NCI-H82 (cell line): ENCODE measurements at regions not wholly inside any gene's neighbourhood (a gene's known extent, or its start where the extent isn't known, plus 50 kb on each side); places are given as distances from the start of the nearest gene placed in this dataset.

ENCODE experiments used
- DNase-seq: peaks from one replicate; lab custom pipeline; 2025; lab: John Stamatoyannopoulos, UW

DNA sequence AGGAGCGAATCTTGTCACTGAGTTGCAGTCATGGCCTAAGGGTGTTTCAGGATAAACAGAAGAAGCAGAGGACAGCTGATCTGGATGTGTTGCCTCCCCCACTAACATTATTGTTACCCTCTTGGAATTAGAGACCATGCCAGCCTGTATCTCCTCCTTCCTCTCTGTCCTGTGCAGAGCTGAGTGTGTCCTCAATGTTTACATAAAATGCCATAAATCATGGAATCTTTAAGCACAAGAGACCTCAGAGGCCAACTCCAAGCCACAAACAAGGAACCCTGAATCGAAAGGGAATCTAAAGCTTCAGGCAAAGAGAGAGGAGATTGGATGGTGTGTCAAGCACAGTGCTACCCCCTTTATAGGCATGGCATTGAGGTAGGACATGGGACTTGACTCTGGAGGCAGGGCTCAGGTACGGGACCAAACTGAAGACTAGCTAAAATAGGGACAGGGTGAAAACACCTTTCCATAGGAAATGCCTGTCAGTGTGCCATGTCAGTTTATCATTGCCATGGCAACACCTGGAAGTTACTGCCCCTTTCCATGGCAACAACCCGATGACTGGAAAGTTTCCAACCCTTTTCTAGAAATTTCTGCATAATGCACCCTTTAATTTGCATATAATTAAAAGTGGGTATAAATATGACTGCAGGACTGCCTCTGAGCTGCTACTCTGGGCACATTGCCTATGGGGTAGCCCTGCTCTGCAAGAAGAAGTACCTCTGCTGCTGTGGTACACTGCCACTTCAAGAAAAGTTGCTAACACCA lies 489.7 kb downstream of the MIAT start:
- DNase-seq, result no peak

DNA sequence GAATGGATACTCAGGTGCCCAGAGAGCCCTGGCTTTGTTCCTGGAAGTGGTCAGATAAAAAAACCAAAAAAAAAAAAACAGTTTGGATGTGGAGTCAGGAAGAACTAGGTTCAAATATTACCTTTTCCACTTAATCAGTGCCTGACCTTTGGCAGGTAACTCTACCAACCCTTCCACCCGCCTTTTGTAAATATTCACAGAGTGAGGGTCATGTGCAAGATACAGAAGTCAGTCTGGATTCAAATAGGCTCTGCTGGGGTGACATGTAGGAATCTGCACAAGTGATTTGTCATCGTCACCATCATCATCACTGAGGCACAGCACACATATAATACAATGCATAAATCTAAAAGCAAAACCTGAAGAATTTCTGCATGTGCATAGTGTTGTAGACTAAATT lies 490.7 kb downstream of the MIAT start:
- no peak for DNase-seq

DNA sequence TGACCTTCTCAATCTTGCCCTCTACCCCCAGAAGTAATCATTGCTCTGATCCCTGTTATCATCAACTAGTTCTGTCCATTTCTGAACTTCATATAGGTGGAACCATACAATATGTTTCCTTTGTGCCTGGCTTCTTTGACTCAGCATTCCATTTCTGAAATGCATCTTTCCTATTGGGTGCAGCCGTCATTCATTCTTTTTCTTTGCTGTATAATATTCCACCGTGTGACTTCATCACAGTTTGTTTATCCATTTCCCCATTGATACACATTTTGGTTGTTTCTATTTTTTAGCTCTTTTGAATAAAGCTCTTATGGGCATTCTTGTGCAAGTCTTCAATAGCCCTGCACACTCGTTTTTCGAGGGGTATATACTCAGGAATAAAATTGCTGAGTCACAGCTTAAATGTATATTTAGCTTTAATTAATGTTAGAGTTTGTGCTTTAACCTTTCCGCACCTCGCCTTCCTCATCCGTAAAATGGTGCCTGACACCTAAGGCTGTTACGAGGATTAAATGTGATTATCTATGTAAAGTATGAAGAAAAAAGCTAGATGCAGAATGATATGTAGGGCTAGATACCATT lies 491.6 kb downstream of the MIAT start:
- no peak for DNase-seq

DNA sequence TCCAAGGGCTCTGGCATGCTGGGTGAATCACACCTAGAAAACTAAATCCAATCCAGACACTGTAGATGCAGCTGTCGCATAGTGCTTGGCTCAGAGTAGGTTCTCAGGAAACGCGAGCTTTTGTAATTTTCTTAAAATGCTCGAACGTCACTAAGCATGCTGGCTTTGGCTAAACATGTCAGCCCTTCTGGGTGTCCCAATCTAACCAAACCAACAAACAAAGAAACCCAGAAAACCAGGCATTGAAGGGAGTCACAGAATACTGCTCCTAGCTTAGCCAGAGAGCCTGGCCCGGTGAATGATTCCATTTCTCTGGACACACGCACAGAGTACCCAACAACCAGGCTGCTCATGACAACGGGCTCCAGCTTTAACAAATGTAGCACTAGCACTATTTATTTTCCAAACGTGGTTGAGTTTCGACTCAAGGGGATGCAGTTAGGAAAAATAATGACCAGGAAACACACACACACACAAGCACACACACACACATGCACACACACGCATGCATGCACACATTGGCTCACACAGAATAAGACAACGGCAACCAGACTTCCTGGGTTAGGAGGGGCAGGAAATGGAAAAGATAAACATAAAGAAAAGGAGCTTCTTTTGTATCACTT lies 492.6 kb downstream of the MIAT start:
- DNase-seq, result no peak

DNA sequence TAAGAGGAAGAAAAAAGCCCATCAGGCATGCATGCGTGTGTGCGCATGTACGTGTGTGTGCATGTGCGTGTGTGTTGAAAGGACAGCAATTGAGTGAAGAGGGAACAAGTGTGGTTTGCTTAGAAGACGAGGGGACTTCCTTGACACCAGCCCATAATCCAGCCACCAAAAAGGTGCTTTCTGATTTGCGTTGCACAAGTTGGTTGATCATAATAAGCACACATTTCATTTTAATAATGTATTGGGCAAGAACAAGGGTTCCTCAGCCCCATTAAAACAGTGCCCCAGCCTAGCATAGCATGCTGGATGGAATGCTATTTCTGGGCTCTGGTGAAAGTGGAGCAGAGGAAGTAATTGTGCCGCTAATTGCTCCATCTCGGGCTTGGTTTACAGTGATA lies 493.2 kb downstream of the MIAT start:
- no peak for DNase-seq

DNA sequence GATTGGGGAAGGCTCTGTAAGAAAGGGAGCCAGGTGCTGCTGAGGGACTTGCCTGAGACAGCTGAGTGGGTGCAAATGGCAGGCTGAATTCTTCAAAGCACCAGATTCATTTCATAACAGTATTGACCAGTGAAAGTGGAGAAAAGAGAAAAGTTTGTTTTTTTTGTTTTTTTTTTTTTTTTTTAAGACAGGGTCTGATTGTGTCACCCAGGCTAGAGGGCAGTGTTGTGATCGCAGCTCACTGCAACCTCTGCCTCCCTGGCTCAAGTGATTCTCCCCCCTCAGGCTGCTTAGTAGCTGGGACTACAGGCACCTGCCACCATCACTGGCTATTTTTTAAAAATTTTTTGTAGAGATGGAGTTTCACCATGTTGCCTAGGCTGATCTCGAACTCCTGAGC lies 494.0 kb downstream of the MIAT start:
- no peak for DNase-seq

DNA sequence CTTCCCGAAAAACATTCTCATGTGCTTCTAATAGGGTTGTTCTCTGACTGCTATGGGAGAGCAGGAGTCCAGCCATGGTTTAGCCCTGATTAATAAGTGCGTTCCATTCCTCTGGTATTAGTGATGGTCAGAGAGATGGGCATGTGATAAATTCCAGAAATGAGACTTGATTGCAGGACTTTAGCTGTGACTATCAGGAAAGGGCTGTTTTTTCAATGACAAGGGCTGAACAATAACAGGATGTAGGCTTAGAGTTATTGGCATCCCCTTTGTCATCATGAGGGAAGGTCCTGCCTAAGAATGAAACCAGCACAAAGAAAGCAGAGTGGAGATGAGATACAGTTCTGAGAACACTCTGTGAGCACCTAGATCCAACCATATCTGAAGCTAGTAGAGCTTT lies 494.6 kb downstream of the MIAT start:
- no peak for DNase-seq

DNA sequence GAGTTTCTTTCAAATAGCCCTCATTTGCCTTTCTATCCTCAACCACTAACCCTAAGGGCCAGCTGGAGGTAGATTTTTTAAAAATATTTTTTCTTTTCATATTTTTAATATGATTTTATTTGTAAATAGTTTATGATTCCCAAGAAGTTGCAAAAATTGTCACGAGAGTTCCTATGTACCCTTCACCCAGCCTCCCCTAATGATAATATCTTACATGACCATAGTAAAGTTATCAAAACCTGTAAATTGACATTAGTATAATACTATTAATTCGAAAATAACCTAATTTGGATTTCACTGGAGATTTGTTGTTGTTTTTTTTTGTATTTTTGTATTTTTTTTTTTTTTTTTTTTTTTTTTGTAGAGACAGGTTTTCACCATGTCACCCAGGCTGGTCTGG lies 495.5 kb downstream of the MIAT start:
- no peak for DNase-seq

DNA sequence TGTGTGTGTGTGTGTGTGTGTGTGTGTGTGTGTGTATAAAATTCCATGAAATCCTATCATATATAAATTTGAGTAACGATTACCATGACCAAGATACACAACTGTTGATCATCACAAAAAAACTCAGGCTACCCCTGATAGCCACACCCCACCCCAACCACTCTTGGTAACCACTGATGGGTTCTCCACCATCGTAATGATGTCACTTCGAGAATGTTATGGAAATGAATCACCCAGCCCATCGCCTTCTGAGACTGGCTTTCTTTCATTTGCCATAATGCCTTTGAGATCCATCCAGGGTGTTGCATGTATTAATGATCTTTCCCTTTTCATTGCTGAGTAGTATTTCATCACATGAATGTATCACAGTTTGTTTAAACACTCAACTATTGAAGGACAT lies 496.0 kb downstream of the MIAT start:
- DNase-seq, result no peak

DNA sequence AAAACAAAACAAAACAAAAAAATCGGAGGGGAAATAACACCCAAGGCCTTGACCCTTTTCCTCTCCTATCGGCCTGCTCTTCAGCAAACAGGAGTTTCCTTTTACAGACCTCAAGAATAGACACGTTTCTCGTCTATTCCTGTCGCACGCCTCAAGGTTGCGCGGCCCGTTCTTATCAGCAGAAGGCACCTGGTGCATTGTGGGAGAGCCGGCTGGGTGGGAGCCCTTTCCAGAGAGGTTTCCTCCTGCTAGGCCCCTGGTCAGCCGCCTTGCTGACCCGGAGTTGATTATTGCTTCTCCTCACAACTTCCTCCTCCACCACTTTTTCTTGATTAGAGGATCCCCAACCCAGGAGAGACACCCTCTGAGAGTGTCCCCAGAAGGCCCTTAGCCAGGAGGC lies 497.3 kb downstream of the MIAT start:
- no peak for DNase-seq

DNA sequence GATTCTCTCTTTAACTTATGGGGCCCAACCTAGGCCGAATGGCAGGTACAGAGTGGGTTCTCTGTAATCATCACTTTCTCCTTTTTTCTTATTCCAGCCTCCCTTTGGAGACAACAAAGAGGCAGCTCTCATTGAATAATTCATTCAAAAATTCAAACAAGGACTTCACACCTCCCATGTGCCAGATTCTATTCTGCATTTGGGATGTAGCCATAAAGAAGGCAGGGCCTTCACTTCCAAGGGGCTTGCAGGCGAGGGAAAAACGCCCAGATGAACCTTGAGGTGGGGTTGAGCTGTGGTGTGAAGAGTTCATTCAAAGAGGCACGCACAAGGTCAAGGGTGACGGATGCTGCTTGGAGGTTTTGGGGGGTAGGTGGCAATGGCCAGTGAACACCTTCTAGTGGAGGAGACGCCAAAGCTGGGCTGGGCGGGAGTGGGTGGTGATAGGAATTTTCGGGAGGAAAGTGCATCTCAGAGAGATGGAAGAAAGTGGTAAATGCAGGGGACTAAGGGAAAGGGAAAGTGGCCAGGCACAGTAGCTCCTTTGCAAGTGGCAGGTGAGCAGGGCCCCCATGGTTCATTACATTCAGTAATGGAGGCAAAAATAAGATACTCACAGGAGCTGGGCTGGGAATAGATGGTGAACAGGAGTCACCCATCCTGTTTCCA lies 499.6 kb downstream of the MIAT start:
- no peak for DNase-seq

DNA sequence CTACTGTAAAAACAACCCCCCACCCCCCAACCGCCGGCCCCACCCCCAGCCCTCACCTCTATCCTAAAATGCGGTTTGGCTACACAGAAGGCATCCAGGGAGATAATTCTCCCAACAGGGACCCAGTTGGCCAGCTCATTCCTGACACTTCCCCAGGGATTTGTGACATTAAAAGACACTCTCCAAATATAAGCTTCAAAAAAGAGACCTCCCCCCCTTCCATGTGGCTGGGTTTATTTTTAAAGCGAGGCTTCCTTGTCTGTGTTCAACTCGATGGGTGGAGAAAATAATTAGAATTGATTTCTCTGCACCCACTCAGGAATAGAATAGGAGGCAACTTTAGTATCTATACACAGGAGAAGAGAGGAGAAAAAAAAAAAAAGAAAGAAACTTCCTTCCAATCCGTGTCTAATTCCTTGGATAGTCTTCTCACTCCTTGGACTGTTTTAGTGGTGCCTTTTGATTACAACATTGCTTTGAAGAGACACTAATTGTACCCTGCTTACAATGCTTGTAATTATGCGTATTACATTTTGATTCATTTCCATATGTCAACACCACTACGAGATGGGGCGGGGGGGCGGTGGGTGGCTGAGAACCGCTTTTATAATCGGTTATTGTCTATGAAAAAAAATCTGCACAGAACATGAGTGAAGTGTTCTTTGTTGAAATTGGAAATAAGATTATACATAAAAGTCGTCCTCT lies 500.4 kb downstream of the MIAT start:
- DNase-seq, result no peak

DNA sequence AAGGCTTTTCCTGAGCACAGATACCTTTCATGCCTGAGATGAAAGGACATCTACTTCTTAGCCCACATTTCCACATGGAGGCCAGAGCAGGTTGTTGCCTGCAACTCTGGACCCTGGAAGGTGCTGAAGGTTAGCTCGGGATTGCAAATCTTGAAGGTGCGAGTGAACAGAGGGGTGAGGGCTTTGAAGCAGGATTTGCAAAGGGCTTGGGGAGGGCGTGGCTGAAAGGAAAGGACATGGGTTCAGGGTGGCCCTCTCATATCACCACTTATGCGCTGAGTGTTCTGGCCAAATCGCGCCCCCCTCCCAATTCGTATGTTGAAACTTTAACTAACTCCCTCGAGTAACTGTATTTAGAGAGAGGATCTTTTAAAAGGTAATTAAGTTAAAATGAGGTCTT lies 501.6 kb downstream of the MIAT start:
- DNase-seq, result no peak

DNA sequence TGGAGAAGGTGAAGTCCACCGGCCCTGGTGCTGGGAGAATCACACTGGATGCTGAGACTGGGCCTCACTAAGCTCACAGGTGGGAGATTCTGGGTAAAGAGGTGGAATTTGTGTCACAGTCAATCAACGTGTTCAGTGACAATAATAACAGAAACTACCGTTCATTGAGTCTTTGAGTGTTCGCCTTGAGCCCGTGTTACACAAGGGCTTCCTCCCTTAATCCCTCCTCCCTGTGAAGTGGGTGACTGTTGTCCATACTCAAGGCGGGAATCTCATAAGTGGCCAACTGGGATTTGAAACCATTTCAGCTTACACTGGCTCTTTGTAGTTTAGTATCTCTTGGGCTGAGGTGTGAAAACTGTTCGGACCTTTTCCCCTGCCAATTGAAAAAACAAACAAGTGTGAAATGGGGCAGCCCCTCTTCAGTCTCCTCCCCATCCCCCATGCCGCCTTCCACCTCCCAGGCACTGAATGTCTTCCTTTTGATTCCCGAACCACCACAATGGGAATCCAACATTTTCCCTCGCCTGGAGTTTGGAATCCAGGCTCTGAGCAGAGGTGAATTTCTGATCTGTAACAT lies 502.4 kb downstream of the MIAT start:
- no peak for DNase-seq

DNA sequence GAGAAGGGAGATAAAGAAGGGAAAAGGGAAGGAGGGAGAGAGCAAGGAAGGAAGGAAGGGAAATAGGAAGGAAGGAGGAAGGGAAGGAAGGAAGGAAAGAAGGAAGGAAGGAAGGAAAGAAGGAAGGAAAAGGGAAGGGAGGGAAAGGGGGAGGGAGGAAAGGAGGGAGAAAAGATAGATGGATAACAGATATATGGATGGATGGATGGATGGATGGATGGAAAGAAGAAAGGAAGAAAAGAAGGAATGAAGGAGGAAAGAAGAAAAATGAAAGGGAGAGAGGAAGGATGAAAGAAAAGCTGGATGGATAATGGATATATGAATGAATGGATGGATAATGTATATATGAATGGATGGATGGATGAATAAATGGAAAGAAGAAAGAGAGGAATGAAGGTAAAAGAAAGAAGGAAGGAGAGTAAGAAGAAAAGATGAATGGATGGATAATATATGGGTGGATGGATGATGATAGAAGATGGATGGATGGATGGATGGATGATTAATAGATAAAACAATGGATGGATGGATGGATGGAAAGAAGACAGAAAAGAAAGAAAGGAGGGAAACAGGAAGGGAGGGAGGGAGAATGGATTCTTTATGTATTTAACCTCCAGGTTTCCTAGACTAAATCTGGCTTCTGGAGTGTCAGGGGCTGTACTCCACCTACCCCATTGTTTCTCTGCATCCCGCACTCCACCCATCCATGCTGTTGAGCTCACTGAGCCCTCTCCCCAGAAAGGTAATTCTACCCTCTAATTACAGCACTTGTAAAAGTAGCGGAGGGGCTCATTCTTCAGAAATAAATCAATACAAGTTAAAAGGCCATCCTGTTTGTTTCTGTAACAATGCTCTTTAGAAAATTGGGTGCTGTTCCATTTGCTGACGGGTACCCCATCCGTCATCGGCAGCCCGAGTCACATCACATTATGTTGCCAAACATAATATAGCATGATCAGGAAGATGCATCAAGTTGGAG lies 506.1 kb downstream of the MIAT start:
- no peak for DNase-seq

DNA sequence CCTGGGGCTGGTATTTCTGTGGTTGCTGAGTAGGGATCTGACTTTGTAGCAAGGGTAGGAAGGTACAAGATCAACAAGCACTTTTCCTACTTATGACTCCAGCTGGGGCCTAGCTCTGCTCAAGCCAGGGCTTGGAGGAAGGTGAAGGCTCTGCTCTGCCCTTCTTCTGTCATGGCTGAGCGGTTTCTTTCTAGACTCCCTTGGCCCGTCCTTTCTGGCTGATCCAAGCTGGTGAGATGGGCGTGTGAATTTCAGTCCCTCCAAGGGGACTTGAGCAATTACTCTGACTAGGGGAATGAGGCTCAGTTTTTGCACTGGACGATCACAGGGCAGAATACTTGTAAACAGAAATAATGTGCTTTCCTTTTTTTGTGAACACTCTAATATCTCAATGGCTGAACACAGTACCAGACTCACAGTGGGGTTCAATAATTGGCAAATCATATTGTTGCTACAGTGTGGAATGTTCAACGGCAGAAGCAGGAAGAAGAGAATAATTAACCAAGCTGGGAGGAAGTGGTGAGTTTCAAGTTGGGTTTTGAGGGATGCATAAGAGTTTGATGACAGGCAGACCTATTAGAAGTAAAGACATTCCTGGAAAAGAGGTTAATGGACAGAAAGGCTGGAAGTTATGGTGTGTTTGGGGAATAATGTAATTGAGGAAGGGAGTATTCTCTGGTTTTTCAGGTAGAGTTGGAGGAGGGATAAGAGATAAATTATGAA lies 507.6 kb downstream of the MIAT start:
- no peak for DNase-seq

DNA sequence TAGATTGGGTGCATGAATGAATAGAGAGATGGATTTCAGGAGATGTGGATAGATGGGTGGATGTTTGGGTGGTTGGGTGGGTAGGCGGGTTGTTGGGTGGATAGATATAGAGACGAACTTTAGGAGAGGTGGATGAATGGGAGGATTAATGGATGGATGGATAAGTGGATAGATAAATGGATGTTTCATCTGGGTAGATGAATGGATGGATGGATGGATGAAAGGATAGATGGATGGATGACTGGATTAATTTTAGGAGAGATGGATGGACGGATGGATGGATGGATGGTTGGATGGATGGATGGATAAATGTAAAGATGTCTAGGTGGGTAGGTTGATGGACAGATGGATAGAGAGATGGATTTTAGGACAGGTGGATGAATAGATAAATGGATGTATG lies 511.3 kb downstream of the MIAT start:
- DNase-seq, result no peak

DNA sequence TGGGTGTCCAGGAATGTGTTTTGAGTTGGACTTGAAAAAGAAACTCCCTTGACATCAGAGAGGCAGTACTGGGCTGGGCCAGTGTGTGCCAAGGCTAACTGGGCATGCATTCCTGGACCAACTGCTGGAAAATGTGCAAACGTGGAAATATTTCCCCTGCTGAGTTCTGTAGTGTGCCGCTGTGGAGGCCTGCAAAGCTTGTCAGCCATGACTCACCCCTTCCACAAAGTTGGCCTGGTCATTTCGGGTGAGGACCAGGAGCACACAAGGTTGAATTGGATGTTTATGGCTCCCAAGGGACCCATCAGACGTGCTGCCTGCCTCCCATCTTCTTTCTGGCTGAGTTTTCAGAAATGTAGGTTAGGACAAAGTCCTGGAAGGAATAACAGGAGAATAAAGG lies 513.1 kb downstream of the MIAT start:
- no peak for DNase-seq

DNA sequence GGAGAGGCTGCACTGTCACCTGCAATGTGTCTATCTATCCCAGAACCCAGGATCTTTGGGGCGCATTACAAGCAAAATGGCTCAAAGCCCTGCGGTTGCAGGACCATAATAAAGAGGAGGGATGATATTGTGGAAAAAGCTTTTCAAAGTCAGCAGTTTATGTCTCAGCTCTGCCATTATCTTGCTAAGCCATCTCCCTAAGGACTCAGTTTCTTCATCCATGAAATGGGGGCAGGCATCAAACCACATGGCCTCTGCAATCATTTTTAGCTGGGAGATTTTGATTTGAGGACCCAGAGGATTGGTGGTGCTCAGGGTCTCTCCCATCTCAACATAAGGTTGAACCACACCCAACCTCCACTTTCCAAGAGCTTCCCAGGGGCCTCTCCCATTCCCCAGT lies 513.8 kb downstream of the MIAT start:
- no peak for DNase-seq

DNA sequence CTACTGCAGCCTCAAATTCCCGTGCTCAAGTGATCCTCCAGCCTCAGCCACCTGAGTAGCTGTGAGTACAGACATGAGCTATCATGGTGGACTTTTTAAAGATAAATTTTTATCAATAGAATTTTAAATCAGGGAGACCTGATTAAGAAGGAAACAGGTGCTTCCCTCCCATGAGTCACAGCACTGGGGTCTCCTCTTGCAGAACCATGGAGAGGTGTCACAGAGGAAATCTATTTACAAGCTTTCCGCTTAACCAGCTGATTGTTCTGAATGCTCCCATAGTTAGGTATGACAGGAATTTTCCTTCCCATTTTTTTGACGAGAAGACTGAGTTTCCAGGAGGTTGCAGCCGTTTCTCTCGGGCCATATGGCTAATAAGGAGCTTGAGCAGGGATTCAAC lies 516.1 kb downstream of the MIAT start:
- no peak for DNase-seq
